GM18502 (cell line): ENCODE measurements at regions not wholly inside any gene's neighbourhood (a gene's known extent, or its start where the extent isn't known, plus 50 kb on each side); places are given as distances from the start of the nearest gene placed in this dataset.

Source experiments
- ATAC-seq: cut with Tn5 transposase; IDR thresholded peaks from one replicate; pipeline ENCODE4 v1.9.1; 2021; ENCODE audit warnings: mild to moderate bottlenecking; ENCODE audit not compliant: unreplicated experiment, poor library complexity

DNA sequence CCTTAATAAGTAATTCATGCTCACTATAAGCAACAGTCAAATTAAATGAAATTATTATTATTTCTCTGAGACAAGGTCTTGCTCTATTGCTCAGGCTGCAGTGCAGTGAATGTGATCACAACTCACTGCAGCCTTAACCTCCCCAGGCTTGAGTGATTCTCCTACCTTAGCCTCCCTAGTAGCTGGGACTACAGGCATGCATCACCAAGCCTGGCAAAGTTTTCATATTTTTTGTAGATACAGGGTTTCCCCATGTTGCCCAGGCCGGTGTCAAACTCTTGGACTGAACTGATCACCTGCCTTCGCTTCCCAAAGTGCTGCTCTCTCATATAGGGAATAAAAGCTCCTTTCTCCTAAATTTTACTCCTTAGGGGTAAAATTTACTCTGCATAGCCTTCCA lies 74.9 kb upstream of the GAREM1 start:
- ATAC-seq, result no peak

DNA sequence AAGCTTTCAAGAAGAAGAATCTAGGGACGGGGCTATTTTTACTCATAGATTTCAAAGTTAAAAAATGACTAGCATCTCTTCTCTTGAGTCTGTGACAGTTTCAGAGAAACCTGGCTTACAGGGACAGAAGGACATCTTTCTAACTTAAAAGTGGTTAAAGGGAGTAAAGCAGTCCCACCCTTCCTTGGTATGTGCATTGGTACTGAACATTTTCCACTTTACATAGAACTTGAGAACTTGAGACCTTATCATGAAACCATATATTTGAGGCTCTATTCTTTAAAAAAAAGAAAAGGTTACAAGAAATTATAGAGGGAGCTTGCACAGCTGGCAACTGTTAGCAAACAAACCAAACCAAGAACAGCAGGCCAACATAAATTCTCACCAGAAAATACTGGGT lies 73.4 kb upstream of the GAREM1 start:
- no peak for ATAC-seq

DNA sequence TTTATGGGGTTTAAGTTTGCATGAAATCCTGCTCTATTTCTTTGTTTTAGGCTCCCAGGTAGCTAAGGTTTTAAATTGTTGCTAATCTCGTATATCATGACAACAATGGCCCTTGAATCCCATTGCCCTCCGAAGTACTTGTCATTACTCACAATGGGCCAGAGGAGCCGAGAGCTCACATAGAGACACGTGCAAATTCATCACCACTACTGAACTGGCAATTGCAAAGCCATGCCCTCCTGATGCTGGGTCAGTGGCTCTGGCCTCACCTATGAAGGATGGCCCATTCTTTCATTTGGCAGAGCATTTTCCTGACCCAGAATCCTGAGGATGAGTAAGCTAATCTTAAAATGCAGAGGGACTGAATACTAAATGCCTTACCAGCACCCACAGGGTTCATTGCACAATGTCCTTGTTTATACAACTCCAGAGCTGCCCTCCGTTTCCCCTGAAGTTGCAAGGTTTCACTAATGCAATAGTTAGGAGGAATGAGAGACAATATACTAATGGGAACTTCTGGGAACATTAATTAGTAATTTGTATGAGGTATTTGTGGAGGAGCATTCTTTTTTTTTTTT lies 71.6 kb upstream of the GAREM1 start:
- no peak for ATAC-seq

DNA sequence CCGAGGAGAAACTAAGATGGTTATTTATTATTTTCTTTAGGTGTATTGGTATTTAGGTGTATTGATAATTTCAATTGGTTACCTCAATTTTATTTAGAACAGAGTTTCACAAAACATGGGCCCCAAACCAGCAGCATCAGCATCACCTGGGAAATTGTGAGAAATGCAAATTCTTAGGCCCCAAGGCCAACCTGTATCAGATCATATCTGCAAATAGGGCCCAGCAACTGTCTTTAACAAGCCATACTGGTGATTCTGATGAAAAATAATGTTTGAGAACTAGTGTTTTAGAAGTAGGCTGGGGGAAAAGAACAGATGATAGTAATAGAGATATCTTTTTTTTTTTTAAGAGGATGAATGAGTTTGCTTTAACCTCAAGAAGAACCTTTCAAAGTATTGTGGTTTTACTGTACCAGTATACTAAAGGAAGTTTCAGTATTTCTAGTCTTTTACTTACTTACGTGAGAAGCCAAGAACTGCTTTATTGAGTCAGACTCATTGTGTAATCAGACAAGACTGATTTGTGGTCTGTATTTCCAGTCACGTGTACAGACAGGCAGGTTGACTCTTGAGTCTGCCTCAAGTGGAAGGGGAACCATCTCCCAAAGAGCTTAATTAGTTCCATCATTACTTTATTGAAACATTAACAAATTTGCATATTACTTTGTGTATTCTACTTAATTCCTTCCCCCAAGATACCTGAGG lies 60.4 kb upstream of the GAREM1 start:
- peak; percentile 99 for ATAC-seq

DNA sequence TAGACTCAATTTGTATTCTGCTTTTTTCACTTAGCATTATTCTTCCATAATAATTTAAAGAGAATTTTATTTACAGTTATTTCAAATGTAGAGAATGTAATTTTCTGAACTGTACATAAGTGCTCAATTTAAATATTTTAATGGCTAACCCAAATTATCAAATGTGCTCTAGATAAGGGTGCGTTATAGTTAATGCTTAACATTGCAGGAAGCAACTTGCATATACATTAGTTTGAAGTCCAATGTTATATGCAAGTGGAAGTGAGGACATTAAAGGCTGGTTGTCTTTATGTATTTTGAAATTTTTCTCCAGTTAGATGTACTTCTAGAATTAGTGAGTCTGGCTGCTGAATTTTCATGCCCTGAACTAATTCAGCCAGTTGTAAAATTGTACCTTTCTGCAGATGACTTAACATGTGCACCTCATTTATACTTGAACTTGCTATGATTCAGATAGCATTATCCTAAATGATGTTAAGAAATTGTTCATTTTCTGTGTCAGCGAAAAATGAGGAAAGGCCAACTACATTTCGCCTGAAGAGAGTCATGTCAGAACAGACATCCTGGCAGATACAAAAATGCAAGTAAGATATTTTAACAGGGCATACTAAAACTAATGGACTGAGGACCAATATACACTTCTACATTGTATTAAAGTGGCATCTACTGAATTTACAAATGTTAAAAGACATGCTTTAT lies 59.2 kb upstream of the GAREM1 start:
- ATAC-seq, result no peak

DNA sequence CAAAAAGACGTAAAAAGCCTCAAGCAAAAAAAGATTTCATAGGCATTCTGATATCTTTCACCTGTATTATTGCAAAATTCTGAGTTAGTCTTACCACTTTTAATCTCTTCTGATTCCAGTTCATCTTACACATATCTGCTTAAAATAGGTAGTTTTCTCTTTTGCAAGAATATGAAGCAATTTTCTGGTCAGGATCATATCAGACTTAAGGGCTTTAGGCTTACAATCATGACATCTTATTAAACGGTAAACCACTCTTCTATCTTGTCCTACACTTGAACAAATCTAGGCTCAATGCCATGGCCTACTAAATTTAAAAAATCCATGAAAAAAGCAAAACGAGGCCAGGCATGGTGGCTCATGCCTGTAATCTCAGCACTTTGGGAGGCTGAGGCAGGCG lies 50.1 kb upstream of the GAREM1 start:
- ATAC-seq, result no peak
